HL-60 (cell line): ENCODE measurements at regions not wholly inside any gene's neighbourhood (a gene's known extent, or its start where the extent isn't known, plus 50 kb on each side); places are given as distances from the start of the nearest gene placed in this dataset.

Experiments
- DNase-seq, 2 experiments: peaks; one replicate each; pipeline ENCODE4 v3.0.0-alpha.2; 2010 to 2020; ENCODE audit warnings: low read depth in 1 of 2, low spot score in 1 of 2
- H3K27ac ChIP-seq: fragments of 250-450 bp; sonication (Bioruptor Pico); replicated peaks from 2 replicates; pipeline ENCODE4 v1.5.1; 2020; ENCODE audit warnings: mild to moderate bottlenecking, moderate library complexity
- H3K27me3 ChIP-seq: fragments of 250-450 bp; sonication (Bioruptor Pico); 2 replicates; pipeline ENCODE4 v1.5.1; 2021; ENCODE audit warnings: mild to moderate bottlenecking, moderate library complexity; ENCODE audit not compliant: insufficient read depth, poor library complexity, severe bottlenecking
- H3K4me3 ChIP-seq: replicated peaks from 2 replicates; pipeline ENCODE4 v1.5.1; 2011; ENCODE audit warnings: mild to moderate bottlenecking, control low read depth, low read length; ENCODE audit not compliant: insufficient read depth
- GABPA ChIP-seq: IDR thresholded peaks from 2 replicates; pipeline ENCODE4 v1.6.1; 2012; ENCODE audit warnings: low read depth
- POLR2AphosphoS5 ChIP-seq: IDR thresholded peaks from 2 replicates; pipeline ENCODE4 v1.6.1; 2012; ENCODE audit warnings: low read depth
- SPI1 ChIP-seq: IDR thresholded peaks from 2 replicates; pipeline ENCODE4 v1.6.1; 2012; ENCODE audit warnings: low read depth, mild to moderate bottlenecking, borderline replicate concordance
- TF ChIP-seq, protein P1 (sequence below): IDR thresholded peaks from one replicate; pipeline ENCODE4 v1.5.1; 2011; ENCODE audit warnings: low read length, control low read depth, inconsistent platforms; ENCODE audit not compliant: insufficient read depth
- TF ChIP-seq, protein P2 (sequence below): IDR thresholded peaks from 2 replicates; pipeline ENCODE4 v1.6.1; 2012; ENCODE audit warnings: low read depth; ENCODE audit not compliant: insufficient replicate concordance

DNA sequence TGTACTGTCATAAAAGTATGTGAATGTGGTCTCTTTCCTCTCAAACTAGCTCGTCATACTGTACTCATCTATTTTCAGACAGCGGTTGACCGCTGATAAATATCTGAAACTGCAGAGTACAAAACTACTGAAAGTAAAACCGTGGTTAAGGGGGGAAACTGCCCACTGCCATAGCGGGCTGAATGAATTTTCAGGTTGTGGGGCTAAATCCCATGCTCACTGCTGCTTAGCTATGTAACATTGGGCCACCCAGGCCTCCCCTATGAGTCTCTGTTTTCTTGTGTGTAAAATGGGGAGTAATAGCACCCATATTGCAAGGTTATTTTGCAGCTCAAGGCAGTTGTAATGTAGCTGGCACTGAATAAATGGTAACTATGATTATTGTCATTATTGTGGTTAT is 82.3 kb downstream of the MSX2 start:
- DNase-seq, result no peak
- TF ChIP-seq GABPA, result no peak
- TF ChIP-seq SPI1, result no peak
- TF ChIP-seq, protein P1, sequence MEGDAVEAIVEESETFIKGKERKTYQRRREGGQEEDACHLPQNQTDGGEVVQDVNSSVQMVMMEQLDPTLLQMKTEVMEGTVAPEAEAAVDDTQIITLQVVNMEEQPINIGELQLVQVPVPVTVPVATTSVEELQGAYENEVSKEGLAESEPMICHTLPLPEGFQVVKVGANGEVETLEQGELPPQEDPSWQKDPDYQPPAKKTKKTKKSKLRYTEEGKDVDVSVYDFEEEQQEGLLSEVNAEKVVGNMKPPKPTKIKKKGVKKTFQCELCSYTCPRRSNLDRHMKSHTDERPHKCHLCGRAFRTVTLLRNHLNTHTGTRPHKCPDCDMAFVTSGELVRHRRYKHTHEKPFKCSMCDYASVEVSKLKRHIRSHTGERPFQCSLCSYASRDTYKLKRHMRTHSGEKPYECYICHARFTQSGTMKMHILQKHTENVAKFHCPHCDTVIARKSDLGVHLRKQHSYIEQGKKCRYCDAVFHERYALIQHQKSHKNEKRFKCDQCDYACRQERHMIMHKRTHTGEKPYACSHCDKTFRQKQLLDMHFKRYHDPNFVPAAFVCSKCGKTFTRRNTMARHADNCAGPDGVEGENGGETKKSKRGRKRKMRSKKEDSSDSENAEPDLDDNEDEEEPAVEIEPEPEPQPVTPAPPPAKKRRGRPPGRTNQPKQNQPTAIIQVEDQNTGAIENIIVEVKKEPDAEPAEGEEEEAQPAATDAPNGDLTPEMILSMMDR, result no peak
- no peak for TF ChIP-seq POLR2AphosphoS5
- TF ChIP-seq, protein P2, sequence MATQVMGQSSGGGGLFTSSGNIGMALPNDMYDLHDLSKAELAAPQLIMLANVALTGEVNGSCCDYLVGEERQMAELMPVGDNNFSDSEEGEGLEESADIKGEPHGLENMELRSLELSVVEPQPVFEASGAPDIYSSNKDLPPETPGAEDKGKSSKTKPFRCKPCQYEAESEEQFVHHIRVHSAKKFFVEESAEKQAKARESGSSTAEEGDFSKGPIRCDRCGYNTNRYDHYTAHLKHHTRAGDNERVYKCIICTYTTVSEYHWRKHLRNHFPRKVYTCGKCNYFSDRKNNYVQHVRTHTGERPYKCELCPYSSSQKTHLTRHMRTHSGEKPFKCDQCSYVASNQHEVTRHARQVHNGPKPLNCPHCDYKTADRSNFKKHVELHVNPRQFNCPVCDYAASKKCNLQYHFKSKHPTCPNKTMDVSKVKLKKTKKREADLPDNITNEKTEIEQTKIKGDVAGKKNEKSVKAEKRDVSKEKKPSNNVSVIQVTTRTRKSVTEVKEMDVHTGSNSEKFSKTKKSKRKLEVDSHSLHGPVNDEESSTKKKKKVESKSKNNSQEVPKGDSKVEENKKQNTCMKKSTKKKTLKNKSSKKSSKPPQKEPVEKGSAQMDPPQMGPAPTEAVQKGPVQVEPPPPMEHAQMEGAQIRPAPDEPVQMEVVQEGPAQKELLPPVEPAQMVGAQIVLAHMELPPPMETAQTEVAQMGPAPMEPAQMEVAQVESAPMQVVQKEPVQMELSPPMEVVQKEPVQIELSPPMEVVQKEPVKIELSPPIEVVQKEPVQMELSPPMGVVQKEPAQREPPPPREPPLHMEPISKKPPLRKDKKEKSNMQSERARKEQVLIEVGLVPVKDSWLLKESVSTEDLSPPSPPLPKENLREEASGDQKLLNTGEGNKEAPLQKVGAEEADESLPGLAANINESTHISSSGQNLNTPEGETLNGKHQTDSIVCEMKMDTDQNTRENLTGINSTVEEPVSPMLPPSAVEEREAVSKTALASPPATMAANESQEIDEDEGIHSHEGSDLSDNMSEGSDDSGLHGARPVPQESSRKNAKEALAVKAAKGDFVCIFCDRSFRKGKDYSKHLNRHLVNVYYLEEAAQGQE, result no peak
- Histone ChIP-seq H3K27ac (no peak overlapping the region), H3K27me3 (no peaks in the 10 kb centered on the region), H3K4me3 (no peak overlapping the region)

DNA sequence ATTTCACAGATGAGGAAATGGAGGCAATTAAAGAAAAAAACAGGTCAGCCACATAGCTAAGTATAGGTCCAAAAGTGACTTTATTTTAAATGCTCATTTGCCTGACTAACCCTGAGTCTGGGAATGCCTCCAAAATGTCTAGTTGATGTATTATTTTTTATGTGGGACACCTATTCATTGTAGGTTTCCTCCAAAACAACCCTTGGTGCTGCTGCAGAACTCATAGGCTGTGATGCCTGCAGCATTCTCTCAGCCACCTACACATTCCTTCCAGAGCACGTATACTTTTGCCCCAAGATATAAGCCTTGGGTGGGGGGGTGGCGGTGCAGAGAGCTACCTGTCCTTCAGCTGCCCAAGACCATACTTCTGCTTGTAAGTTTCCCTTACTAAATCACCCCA is 77.4 kb downstream of the MSX2 start:
- DNase-seq, result no peak
- H3K27ac ChIP-seq, result no peak overlapping the region
- TF ChIP-seq, protein P1, result no peak
- no peak for TF ChIP-seq POLR2AphosphoS5
- no peak for TF ChIP-seq SPI1
- TF ChIP-seq GABPA, result no peak
- TF ChIP-seq, protein P2, result no peak
- no peak overlapping the region for H3K4me3 ChIP-seq
- no peaks in the 10 kb centered on the region for H3K27me3 ChIP-seq

DNA sequence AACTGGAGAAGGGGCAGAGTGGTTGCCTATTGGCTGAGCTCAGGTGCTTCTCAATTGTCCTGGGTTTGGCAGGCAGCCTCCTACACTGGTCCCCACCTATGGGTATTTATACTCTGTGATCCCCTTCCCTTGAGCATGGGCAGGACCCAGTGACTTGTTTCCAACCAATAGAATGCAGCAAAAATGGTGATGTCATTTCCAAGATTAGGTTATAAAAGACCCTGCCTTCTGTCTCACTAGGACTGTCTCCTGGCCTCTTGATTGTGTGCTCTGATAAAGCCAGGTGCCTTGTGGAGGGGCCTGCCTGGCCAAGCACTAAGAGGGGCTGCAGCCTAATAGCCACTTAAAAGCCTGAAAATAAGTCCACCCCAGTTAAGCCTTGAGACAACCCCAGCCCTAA is 76.1 kb downstream of the MSX2 start:
- no peak for DNase-seq
- TF ChIP-seq, protein P2, result no peak
- TF ChIP-seq GABPA (no peak), POLR2AphosphoS5 (no peak), SPI1 (no peak)
- TF ChIP-seq, protein P1, result no peak
- Histone ChIP-seq H3K4me3 (no peak overlapping the region), H3K27me3 (no peaks in the 10 kb centered on the region), H3K27ac (no peak overlapping the region)
